GM18507 (cell line): ENCODE measurements at regions not wholly inside any gene's neighbourhood (a gene's known extent, or its start where the extent isn't known, plus 50 kb on each side); places are given as distances from the start of the nearest gene placed in this dataset.

Experiments used
- DNase-seq: peaks from one replicate; pipeline ENCODE4 v3.0.0; 2011; ENCODE audit warnings: low read depth; ENCODE audit not compliant: insufficient read length; ENCODE audit errors: extremely low spot score
- FAIRE-seq: peaks from 2 replicates; lab custom pipeline; 2011; peaks lifted over from hg19 to GRCh38; lab: Jason Lieb, UNC

- DNase-seq: no peak
- no peak for FAIRE-seq
These were observed 773.7 kb upstream of the RAB6C start for GRCh38 chr2:129205766-129206165.

- FAIRE-seq: no peak
- no peak for DNase-seq
These were observed 767.0 kb upstream of the RAB6C start for GRCh38 chr2:129212299-129212958.

GRCh38 chr2:129224022-129224421, 755.4 kb upstream of the RAB6C start:
- DNase-seq: no peak
- FAIRE-seq: no peak

- DNase-seq (no peak), FAIRE-seq (no peak)
These were observed 755.0 kb upstream of the RAB6C start for GRCh38 chr2:129224486-129224885.

- DNase-seq (no peak), FAIRE-seq (no peak)
These were observed 750.3 kb upstream of the RAB6C start for GRCh38 chr2:129229196-129229595.

GRCh38 chr2:129229830-129230441, 749.5 kb upstream of the RAB6C start:
- FAIRE-seq (no peak), DNase-seq (no peak)

- FAIRE-seq (no peak), DNase-seq (no peak)
These were observed 747.5 kb upstream of the RAB6C start for GRCh38 chr2:129231924-129232323.

GRCh38 chr2:129233166-129233565, 746.3 kb upstream of the RAB6C start:
- no peak for DNase-seq

GRCh38 chr2:129233751-129234406, 745.6 kb upstream of the RAB6C start:
- FAIRE-seq: no peak
- DNase-seq: no peak

More at GRCh38 chr2:129233166-129233565, 746.3 kb upstream of the RAB6C start:
- FAIRE-seq: no peak

- FAIRE-seq: no peak
These were observed 742.9 kb upstream of the RAB6C start for GRCh38 chr2:129236601-129237000.

GRCh38 chr2:129237966-129238725, 741.3 kb upstream of the RAB6C start:
- FAIRE-seq: no peak
- no peak for DNase-seq

More at GRCh38 chr2:129236601-129237000, 742.9 kb upstream of the RAB6C start:
- DNase-seq: no peak

- DNase-seq (no peak), FAIRE-seq (no peak)
These were observed 740.3 kb upstream of the RAB6C start for GRCh38 chr2:129239141-129239540.

- FAIRE-seq: no peak
These were observed 739.4 kb upstream of the RAB6C start for GRCh38 chr2:129240061-129240460.

GRCh38 chr2:129242269-129242668, 737.2 kb upstream of the RAB6C start:
- no peak for FAIRE-seq
- no peak for DNase-seq

More at GRCh38 chr2:129240061-129240460, 739.4 kb upstream of the RAB6C start:
- DNase-seq: no peak

- FAIRE-seq (no peak), DNase-seq (no peak)
These were observed 731.7 kb upstream of the RAB6C start for GRCh38 chr2:129247751-129248150.

GRCh38 chr2:129248198-129248597, 731.3 kb upstream of the RAB6C start:
- no peak for FAIRE-seq

GRCh38 chr2:129252781-129253460, 726.5 kb upstream of the RAB6C start:
- DNase-seq (no peak), FAIRE-seq (no peak)

More at GRCh38 chr2:129248198-129248597, 731.3 kb upstream of the RAB6C start:
- DNase-seq: no peak

GRCh38 chr2:129253461-129253812, 726.0 kb upstream of the RAB6C start:
- DNase-seq: no peak

GRCh38 chr2:129254718-129255117, 724.7 kb upstream of the RAB6C start:
- FAIRE-seq: no peak

More at GRCh38 chr2:129253461-129253812, 726.0 kb upstream of the RAB6C start:
- FAIRE-seq: no peak

More at GRCh38 chr2:129254718-129255117, 724.7 kb upstream of the RAB6C start:
- DNase-seq: no peak
